HG03045 (cell line): ENCODE measurements at regions not wholly inside any gene's neighbourhood (a gene's known extent, or its start where the extent isn't known, plus 50 kb on each side); places are given as distances from the start of the nearest gene placed in this dataset.

ENCODE experiments used
- ATAC-seq: cut with Tn5 transposase; IDR thresholded peaks from one replicate; pipeline ENCODE4 v1.9.1; 2021; ENCODE audit warnings: mild to moderate bottlenecking, moderate library complexity; ENCODE audit not compliant: unreplicated experiment

- ATAC-seq: no peak
Observed at GRCh38 chr3:55183201-55183600, 255.3 kb upstream of the LRTM1 start.

DNA sequence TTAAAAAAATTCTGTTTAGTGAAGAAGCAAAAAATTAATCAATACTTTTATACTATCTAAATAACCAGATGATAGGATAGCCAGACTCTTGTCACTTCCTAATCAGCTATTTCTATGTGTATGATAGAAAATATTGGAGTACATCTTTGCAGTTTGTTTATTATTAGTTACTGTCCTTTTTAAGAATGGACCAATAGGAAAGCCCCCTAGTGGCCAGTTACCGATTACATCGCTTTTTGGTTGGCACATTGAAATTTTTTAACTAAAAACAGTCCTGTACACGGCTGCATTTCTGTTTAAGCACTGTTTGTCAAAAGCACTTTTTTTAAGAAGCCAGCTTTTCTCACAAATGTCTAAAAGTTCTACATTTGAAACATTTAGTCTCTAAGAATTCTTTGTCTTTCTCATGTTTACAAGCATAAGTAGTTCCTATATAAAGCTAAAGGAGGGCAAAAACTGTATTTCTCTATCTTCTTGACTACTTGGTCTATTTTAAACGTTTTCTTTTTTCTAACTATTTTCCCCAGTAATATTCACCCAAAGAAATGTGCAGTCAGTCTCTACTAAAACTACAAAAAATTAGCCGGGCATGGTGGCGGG is 253.2 kb upstream of the LRTM1 start:
- no peak for ATAC-seq

GRCh38 chr3:55180161-55180560 is 252.3 kb upstream of the LRTM1 start:
- ATAC-seq: no peak

GRCh38 chr3:55178336-55178735 is 250.5 kb upstream of the LRTM1 start:
- no peak for ATAC-seq

DNA sequence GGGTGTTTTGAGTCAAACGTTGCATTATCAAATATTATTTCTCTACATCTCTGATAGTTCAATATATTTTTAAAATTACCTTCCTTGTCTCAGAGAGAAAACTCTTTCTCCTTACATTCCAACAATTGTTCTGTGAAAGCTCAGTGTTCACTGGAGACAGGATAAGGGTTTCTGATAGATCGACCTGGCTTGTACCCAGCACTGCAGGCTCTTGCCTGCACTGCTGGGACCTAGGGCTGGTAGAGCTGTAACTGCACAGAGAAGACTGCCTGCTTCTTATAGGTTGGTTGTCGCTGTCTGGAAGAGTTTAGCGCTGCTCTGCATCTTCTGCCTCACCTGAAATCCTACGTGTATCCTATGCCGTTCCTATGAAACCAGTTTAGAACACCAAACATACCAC is 249.9 kb upstream of the LRTM1 start:
- no peak for ATAC-seq

DNA sequence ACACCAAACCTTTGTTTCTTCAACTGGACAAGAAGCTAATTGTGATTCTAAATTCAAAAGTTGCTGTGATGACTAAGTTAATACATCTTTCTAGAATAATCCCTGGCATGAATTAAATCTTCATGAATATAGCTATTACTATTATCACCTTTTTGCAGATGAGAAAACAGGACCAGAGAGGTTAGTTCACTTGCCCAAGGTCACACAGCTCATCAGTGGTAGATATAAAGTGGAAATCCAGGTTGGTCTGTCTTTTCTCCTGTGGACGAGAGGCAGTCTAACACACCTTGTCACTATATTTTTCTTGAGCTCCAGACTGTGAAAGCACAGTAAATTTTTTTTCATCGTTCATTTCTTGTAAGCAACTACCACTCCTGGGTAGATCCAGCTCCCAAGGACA is 247.6 kb upstream of the LRTM1 start:
- no peak for ATAC-seq

- no peak for ATAC-seq
Observed at GRCh38 chr3:55174747-55175146, 246.9 kb upstream of the LRTM1 start.

- ATAC-seq: no peak
Observed at GRCh38 chr3:55173504-55173903, 245.6 kb upstream of the LRTM1 start.

DNA sequence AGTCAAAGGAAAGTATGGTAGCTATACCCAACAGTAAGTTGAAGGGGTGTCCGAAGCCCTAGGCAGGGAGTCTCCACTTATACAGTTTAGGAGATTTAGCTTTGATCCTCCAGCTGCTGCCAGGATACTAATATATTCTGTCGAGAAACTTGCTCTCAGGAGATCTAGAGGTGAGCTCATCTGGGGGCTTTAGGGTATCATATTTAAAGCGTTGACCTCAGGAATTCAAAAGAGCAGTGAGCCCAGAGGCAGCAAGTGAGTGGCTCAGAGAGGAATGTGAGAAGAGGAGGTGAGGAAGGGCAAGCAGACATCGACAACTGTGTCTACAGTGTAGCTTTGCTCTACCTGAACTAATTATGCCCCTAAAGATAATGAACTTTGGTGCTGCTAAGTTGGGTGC is 245.1 kb upstream of the LRTM1 start:
- no peak for ATAC-seq

DNA sequence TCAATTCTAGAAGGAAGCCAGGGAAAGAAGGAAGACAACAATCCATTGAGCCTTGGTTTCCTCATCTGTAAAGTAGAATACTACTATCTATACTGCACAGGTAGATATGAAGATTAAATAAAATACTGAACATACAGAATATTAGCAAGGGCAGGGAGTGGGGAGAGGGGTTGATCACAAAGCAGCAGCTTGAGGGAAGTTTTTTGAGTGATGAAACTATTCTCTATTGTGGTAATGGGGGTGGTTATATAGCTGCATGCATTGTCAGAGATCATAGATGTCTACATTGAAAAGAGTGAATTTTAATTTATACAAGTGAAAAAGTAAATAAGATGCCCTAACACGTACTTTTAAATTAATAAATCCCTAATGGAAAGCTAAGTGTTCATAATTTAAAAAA is 242.6 kb upstream of the LRTM1 start:
- no peak for ATAC-seq

GRCh38 chr3:55169608-55170072 is 241.8 kb upstream of the LRTM1 start:
- no peak for ATAC-seq

DNA sequence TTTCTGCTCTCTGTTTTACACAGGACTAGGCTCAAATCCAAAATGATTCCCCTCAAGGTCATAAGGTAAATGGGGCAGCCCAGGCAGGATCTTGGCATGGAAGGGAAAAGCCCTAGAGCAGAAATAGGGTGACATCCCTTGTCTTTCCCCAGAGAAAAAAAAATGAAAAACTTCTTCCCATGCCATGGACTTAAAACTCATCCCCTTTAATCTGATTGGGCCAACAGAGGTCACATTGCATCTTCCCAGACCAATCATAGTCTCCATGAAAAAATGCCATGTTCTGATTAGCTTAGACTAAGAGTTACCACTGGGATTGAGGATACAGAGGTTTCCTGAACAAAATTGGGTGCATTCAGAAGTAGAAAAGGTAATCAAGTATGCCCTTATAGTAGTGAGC is 241.3 kb upstream of the LRTM1 start:
- ATAC-seq: no peak

GRCh38 chr3:55167586-55168317 is 239.9 kb upstream of the LRTM1 start:
- no peak for ATAC-seq

- no peak for ATAC-seq
Observed at GRCh38 chr3:55166576-55167555, 239.0 kb upstream of the LRTM1 start.

- ATAC-seq: no peak
Observed at GRCh38 chr3:55165704-55166405, 238.0 kb upstream of the LRTM1 start.

GRCh38 chr3:55165278-55165677 is 237.4 kb upstream of the LRTM1 start:
- no peak for ATAC-seq

- ATAC-seq: no peak
Observed at GRCh38 chr3:55164876-55165275, 237.0 kb upstream of the LRTM1 start.

- ATAC-seq: no peak
Observed at GRCh38 chr3:55164191-55164590, 236.3 kb upstream of the LRTM1 start.

DNA sequence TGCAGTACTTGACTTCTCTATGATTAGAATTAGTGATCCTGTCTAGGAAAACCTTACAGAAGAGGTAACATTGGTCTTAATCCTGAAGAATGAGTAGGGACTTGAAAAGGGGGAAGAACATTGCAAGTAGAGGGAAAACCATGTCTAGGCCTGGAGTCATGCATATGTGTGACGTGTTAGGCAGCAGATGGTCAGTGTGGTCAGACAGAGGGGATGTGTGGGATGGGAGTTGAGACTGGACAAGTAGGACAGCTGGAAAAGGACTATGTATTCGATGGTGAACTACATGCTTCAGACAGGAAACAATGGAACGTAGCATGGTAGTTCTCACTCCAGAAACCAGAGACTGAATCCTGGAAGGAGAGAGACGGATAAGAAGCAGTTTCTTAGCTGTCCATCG is 235.6 kb upstream of the LRTM1 start:
- no peak for ATAC-seq

DNA sequence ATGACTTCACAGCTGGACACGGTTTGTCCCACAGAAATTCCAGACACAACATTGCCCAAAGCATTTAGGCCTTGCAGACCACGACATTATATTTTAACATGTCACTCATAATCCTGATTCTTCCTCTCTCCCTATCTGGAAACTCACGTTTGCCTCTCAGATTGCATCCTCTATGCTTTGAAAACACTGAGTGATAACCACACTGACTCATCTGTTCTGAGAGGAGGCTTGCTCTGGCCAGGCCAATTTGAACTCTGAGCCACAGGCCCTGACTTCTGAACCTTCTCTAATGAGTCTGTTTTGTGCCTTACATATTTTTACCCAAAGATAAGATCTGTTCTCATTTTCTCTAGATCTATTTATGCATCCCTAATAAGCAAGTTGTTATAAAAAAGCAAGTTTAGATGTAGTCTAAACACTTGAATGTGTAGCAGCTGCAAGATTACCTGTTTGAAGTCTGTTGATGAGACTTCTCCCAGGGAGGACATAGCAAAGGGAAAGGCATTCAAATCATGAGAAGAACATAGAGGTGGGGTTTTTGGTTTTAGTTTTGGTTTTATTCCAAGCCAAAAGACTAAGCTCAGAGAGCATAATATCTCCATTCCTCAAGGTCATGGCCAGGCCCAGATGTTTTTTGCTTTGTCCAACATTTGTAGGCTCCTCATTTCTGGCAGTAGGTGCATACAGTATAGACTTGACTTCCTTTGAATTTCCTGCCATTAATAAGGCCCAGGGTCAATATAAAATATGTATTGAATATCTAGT is 234.4 kb upstream of the LRTM1 start:
- no peak for ATAC-seq
